ENCODE measurements at regions not wholly inside any gene's neighbourhood (a gene's known extent, or its start where the extent isn't known, plus 50 kb on each side); places are given as distances from the start of the nearest gene placed in this dataset.

DNA sequence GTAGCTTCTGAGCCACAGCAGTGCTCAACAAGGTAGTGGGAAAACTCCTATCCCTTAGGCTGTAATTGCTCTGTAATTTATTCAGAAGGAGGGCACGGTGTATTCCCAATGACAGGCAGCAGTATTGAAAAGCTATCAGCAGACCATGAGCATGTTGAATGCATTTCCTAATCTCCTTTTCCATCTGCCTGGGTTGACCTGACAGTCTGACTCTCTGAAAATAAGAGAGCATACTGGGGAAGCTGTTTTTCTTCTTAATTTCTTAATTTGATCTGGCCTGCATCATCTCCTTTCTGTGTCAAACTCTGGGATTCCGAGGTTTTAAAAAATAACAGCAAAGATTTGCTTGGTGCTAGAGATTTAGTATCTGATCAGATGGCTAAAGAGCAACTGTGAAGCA is 88.1 kb upstream of the SLC35F3 start:
- no peak overlapping the region for H2BK120ac ChIP-seq (ENCODE audit: low read depth, low read length, poor library complexity, severe bottlenecking)
- no peak overlapping the region for H2BK20ac ChIP-seq (ENCODE audit: low read depth, low read length, poor library complexity, severe bottlenecking)
- H2BK5ac ChIP-seq (ENCODE audit: insufficient read length, low read length), result no peak overlapping the region
- H3K18ac ChIP-seq (ENCODE audit: insufficient read length, low read depth, low read length), result no peak overlapping the region
- TF ChIP-seq, protein P1, sequence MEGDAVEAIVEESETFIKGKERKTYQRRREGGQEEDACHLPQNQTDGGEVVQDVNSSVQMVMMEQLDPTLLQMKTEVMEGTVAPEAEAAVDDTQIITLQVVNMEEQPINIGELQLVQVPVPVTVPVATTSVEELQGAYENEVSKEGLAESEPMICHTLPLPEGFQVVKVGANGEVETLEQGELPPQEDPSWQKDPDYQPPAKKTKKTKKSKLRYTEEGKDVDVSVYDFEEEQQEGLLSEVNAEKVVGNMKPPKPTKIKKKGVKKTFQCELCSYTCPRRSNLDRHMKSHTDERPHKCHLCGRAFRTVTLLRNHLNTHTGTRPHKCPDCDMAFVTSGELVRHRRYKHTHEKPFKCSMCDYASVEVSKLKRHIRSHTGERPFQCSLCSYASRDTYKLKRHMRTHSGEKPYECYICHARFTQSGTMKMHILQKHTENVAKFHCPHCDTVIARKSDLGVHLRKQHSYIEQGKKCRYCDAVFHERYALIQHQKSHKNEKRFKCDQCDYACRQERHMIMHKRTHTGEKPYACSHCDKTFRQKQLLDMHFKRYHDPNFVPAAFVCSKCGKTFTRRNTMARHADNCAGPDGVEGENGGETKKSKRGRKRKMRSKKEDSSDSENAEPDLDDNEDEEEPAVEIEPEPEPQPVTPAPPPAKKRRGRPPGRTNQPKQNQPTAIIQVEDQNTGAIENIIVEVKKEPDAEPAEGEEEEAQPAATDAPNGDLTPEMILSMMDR (conservative IDR thresholded peaks at IDR 0.05), result no peak
- H2BK12ac ChIP-seq (ENCODE audit: insufficient read length, low read depth, low read length), result no peak overlapping the region
- peaks cover 0 to 2% of the 10 kb centered on the region in 2 experiments; a peak in 1 of 5 replicates for H3K9me3 Mint-ChIP-seq
- no CpG with 5 or more reads among the region's 2 CpGs for WGBS (ENCODE audit: extremely low coverage, insufficient read length, low lambda C conversion rate)
- H4K91ac ChIP-seq (ENCODE audit: insufficient read length, low read depth, low read length), result no peak overlapping the region
- no peak overlapping the region for H4K5ac ChIP-seq (ENCODE audit: insufficient read length, low read depth, low read length)
- no peak overlapping the region for H2BK15ac ChIP-seq (ENCODE audit: low read depth, low read length)
- no peak overlapping the region for H3T11ph ChIP-seq (ENCODE audit: low read length)
- H3K23ac ChIP-seq (ENCODE audit: insufficient read length, low read depth, low read length), result no peak overlapping the region
- no peak overlapping the region for H3K27ac Mint-ChIP-seq
- no peak overlapping the region for H3K4ac ChIP-seq (ENCODE audit: low read depth, low read length)
- H3K27ac ChIP-seq (ENCODE audit: insufficient read length, low read depth, low read length), result no peak overlapping the region
- no peak overlapping the region for H4K8ac ChIP-seq (replicated peaks; ENCODE audit: insufficient read length, low read depth, low read length)
- no peaks in the 10 kb centered on the region for H3K4me1 ChIP-seq (ENCODE audit: insufficient read depth, low read length)
- H3K4me2 ChIP-seq (ENCODE audit: insufficient read depth, insufficient read length, low read length), result no peak overlapping the region
- H4K20me1 ChIP-seq (ENCODE audit: control insufficient read depth, insufficient read depth, insufficient read length), result no peaks in the 10 kb centered on the region
- DNase-seq, result no peak
- no peak overlapping the region for H3K14ac ChIP-seq (ENCODE audit: insufficient read depth, low read length)
- H3K4me3 Mint-ChIP-seq, result no peak overlapping the region
- peaks cover 7% of the 10 kb centered on the region for H3K27me3 Mint-ChIP-seq (ENCODE audit: low read depth)
- H3K27me3 ChIP-seq (ENCODE audit: insufficient read depth, low read length), result no peaks in the 10 kb centered on the region
- H3K79me1 ChIP-seq (ENCODE audit: insufficient read depth, low read depth, low read length, poor library complexity, severe bottlenecking), result no peaks in the 10 kb centered on the region
- H3K4me1 Mint-ChIP-seq, result no peaks in the 10 kb centered on the region
- H3K56ac ChIP-seq (ENCODE audit: insufficient read length, low read depth, low read length), result no peak overlapping the region
- no peaks in the 10 kb centered on the region for H3K79me2 ChIP-seq (ENCODE audit: insufficient read depth, low read length)
- H2AK5ac ChIP-seq (ENCODE audit: insufficient read length, low read length), result no peak overlapping the region
- H3K36me3 Mint-ChIP-seq (ENCODE audit: insufficient read depth in 1 of 3, low read depth in 3 of 3), result no peaks in the 10 kb centered on the region
- H2AFZ ChIP-seq (ENCODE audit: low read length), result no peak overlapping the region
- no peak overlapping the region for H3K9ac ChIP-seq (ENCODE audit: extremely low read depth, insufficient read length, low read length)
- no peaks in the 10 kb centered on the region for H3K9me3 ChIP-seq (ENCODE audit: control insufficient read depth, low read depth, low read length)
- no peaks in the 10 kb centered on the region for H3K23me2 ChIP-seq (ENCODE audit: insufficient read length, low read depth, low read length, poor library complexity, severe bottlenecking)

Measured in H9 (cell line).